GM18502 (cell line): ENCODE measurements at regions not wholly inside any gene's neighbourhood (a gene's known extent, or its start where the extent isn't known, plus 50 kb on each side); places are given as distances from the start of the nearest gene placed in this dataset.

Experiments
- ATAC-seq: cut with Tn5 transposase; IDR thresholded peaks from one replicate; pipeline ENCODE4 v1.9.1; 2021; ENCODE audit warnings: mild to moderate bottlenecking; ENCODE audit not compliant: unreplicated experiment, poor library complexity

- no peak for ATAC-seq
Measured at GRCh38 chr2:15731213-15731888, 139.7 kb downstream of the DDX1 start.

- peak; percentile 7 for ATAC-seq
Measured at GRCh38 chr2:15731889-15732271, 140.2 kb downstream of the DDX1 start.

DNA sequence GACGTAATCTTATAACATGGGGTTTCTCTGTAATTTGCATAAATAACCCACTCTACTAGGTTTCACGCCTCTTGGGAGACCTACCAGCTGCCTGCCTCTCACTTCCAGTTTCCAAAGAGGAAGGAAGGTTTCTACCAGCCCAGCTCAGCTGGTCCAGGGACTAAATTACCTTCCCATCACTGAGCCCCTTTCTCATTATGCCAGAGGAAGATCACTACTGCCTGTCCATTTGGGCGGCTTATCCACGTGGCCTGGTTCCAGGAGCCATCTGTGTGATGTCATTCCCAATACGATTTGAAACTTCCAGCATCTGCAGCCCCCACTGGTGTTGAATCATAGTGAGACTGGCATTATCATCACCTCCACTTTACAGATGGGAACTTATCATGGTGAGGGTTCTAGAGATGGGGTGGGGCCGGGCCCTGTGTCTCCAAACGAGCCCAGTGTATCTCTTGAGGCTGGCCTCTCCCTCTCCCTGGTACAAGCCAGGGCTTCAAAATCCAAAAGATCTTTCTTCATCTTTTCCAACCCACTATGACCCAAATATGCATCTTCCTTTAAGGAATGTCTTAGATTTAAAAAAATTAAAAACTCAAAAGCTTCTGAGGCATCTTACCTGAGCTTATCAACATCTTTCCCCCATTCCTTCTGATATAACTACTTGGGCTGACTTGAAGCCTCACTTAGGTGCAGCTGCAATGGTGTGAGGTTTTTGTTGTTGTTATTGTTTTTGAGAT, 140.8 kb downstream of the DDX1 start:
- peak; percentile 96 for ATAC-seq

DNA sequence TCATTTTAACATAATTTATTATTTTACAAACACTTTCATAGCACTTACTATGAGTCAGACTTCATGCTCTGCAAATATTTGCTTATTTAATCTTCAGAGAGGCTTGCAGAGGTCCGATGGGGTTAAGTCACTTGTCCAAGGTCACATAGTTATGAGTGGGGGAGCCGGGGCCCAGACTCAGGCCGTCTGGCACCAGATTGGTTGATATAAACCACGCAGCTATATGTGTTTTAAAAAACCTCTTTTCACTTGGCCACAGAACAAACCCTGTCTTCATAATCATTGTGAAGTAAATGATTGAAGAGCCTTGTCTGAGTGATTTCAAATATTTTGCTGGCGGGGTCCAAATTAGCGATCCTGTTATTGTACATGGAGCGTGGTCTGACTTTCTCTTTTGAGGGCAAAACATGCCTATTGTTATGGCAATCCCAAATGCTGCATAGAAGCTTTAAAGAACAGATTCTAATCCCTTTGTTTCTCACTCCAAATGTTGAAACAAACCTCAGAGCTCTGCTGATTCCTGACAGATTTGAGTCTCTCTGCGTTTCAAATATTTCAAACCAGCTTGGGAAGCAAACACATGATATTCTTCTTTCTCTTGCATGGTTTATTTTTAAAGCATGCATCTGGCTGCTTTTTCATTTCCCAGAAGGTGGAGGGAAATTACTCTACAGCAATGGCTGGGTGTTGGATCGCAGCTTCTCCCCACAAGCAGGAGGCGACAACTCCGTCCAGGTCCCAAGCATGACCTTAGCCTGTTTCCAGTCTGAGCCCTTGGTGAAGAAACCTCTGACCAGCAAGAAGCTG, 142.4 kb downstream of the DDX1 start:
- no peak for ATAC-seq

GRCh38 chr2:15734674-15735483, 143.2 kb downstream of the DDX1 start:
- ATAC-seq: no peak

- ATAC-seq: no peak
Measured at GRCh38 chr2:15735484-15736326, 144.0 kb downstream of the DDX1 start.

- ATAC-seq: no peak
Measured at GRCh38 chr2:15736396-15737180, 144.9 kb downstream of the DDX1 start.

DNA sequence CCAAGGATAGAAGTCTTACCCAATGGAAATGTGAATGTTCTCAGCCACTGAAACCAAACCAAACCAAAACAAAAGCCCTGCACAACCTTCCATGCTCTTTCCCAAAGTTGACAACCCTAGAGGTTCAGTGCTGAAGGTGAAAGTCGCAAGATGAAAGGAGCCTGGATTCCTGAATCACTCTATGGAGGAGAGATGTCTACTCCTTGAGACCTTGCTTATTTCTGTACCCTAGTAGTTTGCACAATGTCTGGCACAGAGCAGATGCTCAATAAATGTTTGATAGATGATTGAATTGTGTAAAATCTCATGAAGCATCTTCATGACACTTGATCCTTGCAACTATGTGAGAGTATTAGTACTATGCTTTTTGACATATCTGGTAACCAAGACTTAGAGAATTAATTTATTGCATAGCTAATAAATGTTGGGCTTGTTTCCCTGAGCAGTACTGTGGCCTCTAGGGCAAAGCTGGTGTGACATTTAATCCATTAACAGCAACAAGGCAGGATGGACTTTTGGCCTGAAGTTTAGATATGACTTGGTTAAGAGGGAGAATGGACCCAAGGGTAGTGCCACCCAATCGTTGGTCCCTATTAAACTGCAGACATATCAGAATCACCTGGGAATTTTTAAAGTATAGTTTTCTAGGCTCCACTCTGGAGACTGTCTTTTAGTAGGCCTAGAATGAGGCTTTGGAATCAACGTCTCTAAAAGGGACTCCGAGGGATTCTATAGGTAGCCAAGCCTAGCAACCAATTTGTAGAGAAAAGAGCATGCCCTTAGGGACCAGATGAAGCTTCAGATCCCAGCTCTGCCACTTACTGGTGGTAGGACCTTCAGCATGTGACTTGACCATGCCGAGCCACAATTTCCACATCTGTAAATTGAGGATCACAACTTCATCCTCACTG, 145.9 kb downstream of the DDX1 start:
- no peak for ATAC-seq

DNA sequence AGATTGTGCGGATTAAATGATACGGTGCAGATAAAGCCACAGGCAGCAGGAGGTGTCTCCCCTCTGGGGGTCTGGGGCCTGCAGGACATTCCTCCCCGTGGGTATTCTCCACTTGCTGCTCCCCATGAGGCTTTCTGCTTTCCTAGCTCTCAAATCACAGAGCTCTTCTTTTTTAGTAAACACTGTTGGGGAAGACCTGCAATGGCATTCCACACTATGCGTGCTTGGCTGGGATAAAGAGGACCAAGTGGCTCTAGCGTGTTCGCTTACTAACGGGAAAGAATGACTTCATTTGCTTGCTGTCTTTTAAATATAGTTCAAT, 146.5 kb downstream of the DDX1 start:
- ATAC-seq: no peak

GRCh38 chr2:15738943-15739342, 147.3 kb downstream of the DDX1 start:
- no peak for ATAC-seq

GRCh38 chr2:15744820-15745219, 153.2 kb downstream of the DDX1 start:
- no peak for ATAC-seq

- no peak for ATAC-seq
Measured at GRCh38 chr2:15745350-15745749, 153.7 kb downstream of the DDX1 start.

DNA sequence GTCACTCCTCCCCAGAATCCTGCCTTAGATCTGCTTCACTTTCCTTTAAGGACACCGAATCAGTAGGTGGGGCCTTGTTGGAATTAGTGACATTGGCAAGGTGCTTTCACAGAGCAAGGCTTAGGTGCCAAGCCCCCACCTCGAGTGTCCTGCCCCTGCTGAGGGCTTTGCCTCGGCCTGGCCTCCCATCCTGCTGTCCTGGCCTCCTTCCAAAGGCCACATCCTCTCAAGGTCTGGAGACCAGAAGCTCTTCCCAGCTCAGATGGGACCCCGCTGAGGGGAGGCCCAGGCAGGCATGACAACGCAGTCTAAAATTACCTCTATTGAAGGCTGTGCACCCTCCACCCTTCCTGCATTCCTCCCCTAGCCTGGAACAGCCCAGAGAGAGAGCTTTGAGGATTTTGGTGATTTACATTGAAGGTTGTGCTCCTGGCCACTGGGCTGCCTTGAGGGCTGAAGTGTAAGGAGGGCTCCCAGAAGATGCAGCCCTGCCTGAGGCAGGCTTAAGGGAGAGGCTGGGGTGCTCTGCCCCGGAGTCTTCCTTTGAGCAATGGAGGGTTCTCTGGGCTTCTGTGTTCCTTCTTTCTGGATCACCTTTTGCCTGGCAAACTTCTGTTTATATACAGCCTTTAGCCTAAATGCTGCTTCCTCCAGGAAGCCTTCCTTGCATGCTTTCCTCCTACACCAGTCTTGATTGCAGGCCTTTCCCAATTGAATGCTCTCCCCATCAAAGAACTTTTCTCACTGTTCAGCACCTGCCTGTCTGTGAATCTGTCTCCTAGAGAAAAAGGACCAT, 154.4 kb downstream of the DDX1 start:
- ATAC-seq: no peak

GRCh38 chr2:15746703-15747550, 155.3 kb downstream of the DDX1 start:
- no peak for ATAC-seq

DNA sequence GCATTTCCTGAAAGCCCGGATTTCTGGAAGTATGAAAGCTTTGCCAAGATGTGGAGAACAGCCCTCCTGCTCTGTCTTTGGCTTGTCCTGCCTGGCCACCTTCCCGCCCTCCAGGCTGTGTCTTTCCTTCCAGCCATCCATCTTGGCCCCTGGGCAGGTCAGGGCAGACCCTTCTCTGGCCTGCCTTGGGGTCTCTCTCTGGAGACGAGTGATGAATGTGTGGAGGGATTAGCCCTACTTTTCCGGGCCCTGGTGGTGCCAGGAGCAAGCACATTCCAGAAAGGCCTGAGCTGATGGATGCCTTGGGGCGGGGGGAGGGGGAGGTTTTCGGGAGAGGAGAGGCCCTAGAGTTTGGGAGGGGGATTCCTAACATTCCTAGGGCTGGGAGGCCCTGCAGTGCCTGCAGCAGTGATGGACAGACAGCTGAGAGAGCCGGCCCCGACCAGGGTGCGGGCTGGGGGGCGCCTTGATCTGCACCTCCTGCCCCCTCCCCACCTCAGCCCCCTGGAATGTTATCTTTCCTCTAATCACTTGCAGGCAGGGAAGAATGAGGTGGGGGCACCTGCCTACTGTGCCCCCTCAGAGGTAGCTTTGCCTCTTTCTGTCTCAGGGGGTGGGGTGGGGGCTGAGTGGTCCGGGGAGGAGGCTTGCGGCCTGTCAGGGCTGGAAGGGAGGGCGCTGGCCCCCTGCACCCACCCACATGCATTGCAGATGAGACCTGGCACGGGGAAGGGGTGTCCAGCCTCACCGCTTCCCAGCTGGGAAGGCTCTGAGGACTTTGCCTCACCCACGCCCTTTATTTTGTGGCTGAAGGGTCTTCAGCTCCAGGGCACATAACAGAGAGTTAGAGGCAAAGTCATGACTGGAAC, 156.2 kb downstream of the DDX1 start:
- no peak for ATAC-seq
